HCT116 (cell line): ENCODE measurements at regions not wholly inside any gene's neighbourhood (a gene's known extent, or its start where the extent isn't known, plus 50 kb on each side); places are given as distances from the start of the nearest gene placed in this dataset.

Experiments used
- ATAC-seq: fragments of 200-7000 bp; cut with Tn5 transposase; 2 replicates; pipeline ENCODE4 v1.9.1; 2020; ENCODE audit warnings: mild to moderate bottlenecking, moderate library complexity
- BruUV-seq: library from RNA; stranded (reverse); fragments of 400-500 nt; replicated peaks from 2 replicates; lab custom pipeline; 2021; lab: Mats Ljungman, UMichigan
- CTCF ChIA-PET: fragments of 300-600 bp; sonication (Branson Sonifier 250); formaldehyde crosslinking; loops from one replicate; lab custom pipeline; 2021; ENCODE audit warnings: antibody characterized with exemption; lab: Charles Lee
- POLR2A ChIA-PET: fragments of 300-600, 350-600 bp; sonication (Branson Sonifier 250); formaldehyde crosslinking; loops from one replicate; lab custom pipeline; 2021; ENCODE audit warnings: antibody characterized with exemption; lab: Charles Lee
- RAD21 ChIA-PET, 2 experiments: fragments of 300-600 bp; sonication (Branson Sonifier 250); formaldehyde crosslinking; loops; one replicate each; lab custom pipeline; 2023; ENCODE audit warnings: low total read pairs in 2 of 2; ENCODE audit not compliant: uncharacterized antibody in 2 of 2, unreplicated experiment in 2 of 2, low non-redundant PET in 1 of 2; lab: Charles Lee
- DNase-seq: peaks from one replicate; pipeline ENCODE4 v3.0.0-alpha.2; 2010; ENCODE audit warnings: low read depth, low spot score
- H2AFZ ChIP-seq: fragments of 200-600 bp; shearing (Covaris generic), sonication (generic); 2 replicates; pipeline ENCODE4 v1.6.1; 2017; ENCODE audit warnings: low read depth, mixed run types, mixed read lengths, antibody characterized with exemption, low read length; ENCODE audit not compliant: poor library complexity, severe bottlenecking
- H3K27ac ChIP-seq: 2 replicates; pipeline ENCODE4 v1.5.1; 2012; ENCODE audit warnings: low read depth, low read length
- H3K27me3 ChIP-seq: fragments of 200-600 bp; sonication (generic); 2 replicates; pipeline ENCODE4 v1.6.1; 2016; ENCODE audit warnings: mixed run types, low read length, mixed read lengths; ENCODE audit not compliant: insufficient read depth
- H3K36me3 ChIP-seq, 2 experiments: fragments of 200-500 bp in 1 of 2; fragments of 200-600 bp in 1 of 2; sonication (Bioruptor generic) in 1 of 2; sonication (generic) in 1 of 2; 2 replicates each; pipeline versions ENCODE4 v1.5.1 to v1.6.1; 2014 to 2016; ENCODE audit warnings: low read length in 2 of 2, inconsistent platforms in 1 of 2, mixed read lengths in 1 of 2, mixed run types in 1 of 2; ENCODE audit not compliant: insufficient read depth in 2 of 2, control insufficient read depth in 1 of 2
- H3K4me1 ChIP-seq, 2 experiments: fragments of 200-600 bp in 1 of 2; sonication (generic) in 1 of 2; 2 replicates each; pipeline versions ENCODE4 v1.5.1 to v1.6.1; 2012 to 2017; ENCODE audit warnings: low read length in 2 of 2, inconsistent platforms in 1 of 2, mild to moderate bottlenecking in 1 of 2, mixed read lengths in 1 of 2, mixed run types in 1 of 2, moderate library complexity in 1 of 2; ENCODE audit not compliant: insufficient read depth in 2 of 2, control insufficient read depth in 1 of 2
- H3K4me2 ChIP-seq: fragments of 200-600 bp; sonication (generic); 2 replicates; pipeline ENCODE4 v1.6.1; 2017; ENCODE audit warnings: mixed run types, low read length, mixed read lengths
- H3K4me3 ChIP-seq, 2 experiments: fragments of 200-600 bp in 1 of 2; sonication (generic) in 1 of 2; replicated peaks in 1 of 2; 2 replicates each; pipeline ENCODE4 v1.5.1; 2011 to 2016; ENCODE audit warnings: low read length in 2 of 2, control low read depth in 1 of 2, low read depth in 1 of 2, mild to moderate bottlenecking in 1 of 2, mixed read lengths in 1 of 2, mixed run types in 1 of 2
- H3K79me2 ChIP-seq: fragments of 200-600 bp; sonication (generic); 2 replicates; pipeline ENCODE4 v1.6.1; 2017; ENCODE audit warnings: mild to moderate bottlenecking, mixed run types, low read length, moderate library complexity, mixed read lengths; ENCODE audit not compliant: insufficient read depth
- H3K9ac ChIP-seq: fragments of 200-600 bp; sonication (generic); 2 replicates; pipeline ENCODE4 v1.6.1; 2016; ENCODE audit warnings: low read length, mixed read lengths
- H3K9me2 ChIP-seq: fragments of 200-600 bp; sonication (generic), shearing (Covaris generic); 2 replicates; pipeline ENCODE4 v1.6.1; 2017; ENCODE audit warnings: mixed run types, mild to moderate bottlenecking, moderate library complexity; ENCODE audit not compliant: insufficient read depth
- H3K9me3 ChIP-seq, 2 experiments: fragments of 200-500 bp in 1 of 2; fragments of 200-600 bp in 1 of 2; sonication (Bioruptor generic) in 1 of 2; sonication (generic) in 1 of 2; 2 replicates each; pipeline ENCODE4 v1.6.1; 2014 to 2017; ENCODE audit warnings: low read length in 2 of 2, mixed read lengths in 2 of 2, inconsistent platforms in 1 of 2, low read depth in 1 of 2, mild to moderate bottlenecking in 1 of 2, mixed run types in 1 of 2, moderate library complexity in 1 of 2; ENCODE audit not compliant: control insufficient read depth in 1 of 2, insufficient read depth in 1 of 2
- H4K20me1 ChIP-seq: fragments of 200-600 bp; sonication (generic), shearing (Covaris generic); 2 replicates; pipeline ENCODE4 v1.6.1; 2017; ENCODE audit warnings: mixed run types, mild to moderate bottlenecking, moderate library complexity; ENCODE audit not compliant: insufficient read depth
- CEBPB ChIP-seq: IDR thresholded peaks from 2 replicates; pipeline ENCODE4 v1.6.1; 2012; ENCODE audit warnings: low read depth
- EGR1 ChIP-seq: IDR thresholded peaks from 2 replicates; pipeline ENCODE4 v1.6.1; 2012; ENCODE audit warnings: low read depth
- ELF1 ChIP-seq: IDR thresholded peaks from 2 replicates; pipeline ENCODE4 v1.6.1; 2012; ENCODE audit warnings: low read depth, borderline replicate concordance
- EZH2phosphoT487 ChIP-seq: fragments of 200-600 bp; IDR thresholded peaks from 2 replicates; pipeline ENCODE4 v1.6.1; 2018; ENCODE audit warnings: antibody characterized with exemption, borderline replicate concordance
- POLR2A ChIP-seq: IDR thresholded peaks from 2 replicates; pipeline ENCODE4 v1.7.0; 2011; ENCODE audit warnings: borderline replicate concordance; ENCODE audit not compliant: insufficient read depth, insufficient read length; ENCODE audit errors: extremely low read depth
- SRF ChIP-seq: IDR thresholded peaks from 2 replicates; pipeline ENCODE4 v1.6.1; 2012; ENCODE audit warnings: low read depth
- TCF7L2 ChIP-seq: IDR thresholded peaks from 2 replicates; pipeline ENCODE4 v1.7.0; 2011; ENCODE audit warnings: borderline replicate concordance, inconsistent platforms; ENCODE audit not compliant: insufficient read depth, insufficient read length; ENCODE audit errors: extremely low read depth
- YY1 ChIP-seq: IDR thresholded peaks from 2 replicates; pipeline ENCODE4 v1.6.1; 2011; ENCODE audit warnings: low read length, low read depth, moderate library complexity, mild to moderate bottlenecking; ENCODE audit not compliant: insufficient replicate concordance; ENCODE audit errors: extremely low read depth
- ZFX ChIP-seq: fragments of 450-650 bp; IDR thresholded peaks from 2 replicates; pipeline ENCODE4 v1.6.1; 2017
- ZNF274 ChIP-seq: fragments of 200-500 bp; sonication (Bioruptor generic); IDR thresholded peaks from 2 replicates; pipeline ENCODE4 v1.6.1; 2014; ENCODE audit warnings: mild to moderate bottlenecking, low read depth, low read length, inconsistent platforms
- intact Hi-C: fragments of 100-400 bp; cut with micrococcal nuclease; formaldehyde crosslinking; loops from 2 replicates; pipeline ENCODE4 v1.10.0; 2022
- TF ChIP-seq, protein P1 (sequence below): IDR thresholded peaks from 2 replicates; pipeline ENCODE4 v1.6.1; 2012; ENCODE audit warnings: low read depth
- TF ChIP-seq, protein P2 (sequence below), 3 experiments: fragments of 200-600 bp in 1 of 3; sonication (generic) in 1 of 3; IDR thresholded peaks in 2 of 3; conservative IDR thresholded peaks in 1 of 3; 2 replicates each; pipeline ENCODE4 v1.5.1; 2012 to 2017; ENCODE audit warnings: low read depth in 2 of 3, low read length in 2 of 3, antibody characterized with exemption in 1 of 3, borderline replicate concordance in 1 of 3, control low read depth in 1 of 3, mild to moderate bottlenecking in 1 of 3, mixed read lengths in 1 of 3, mixed run types in 1 of 3, moderate library complexity in 1 of 3; ENCODE audit not compliant: insufficient read depth in 1 of 3
- TF ChIP-seq, protein P3 (sequence below): IDR thresholded peaks from 2 replicates; pipeline ENCODE4 v1.6.1; 2012

DNA sequence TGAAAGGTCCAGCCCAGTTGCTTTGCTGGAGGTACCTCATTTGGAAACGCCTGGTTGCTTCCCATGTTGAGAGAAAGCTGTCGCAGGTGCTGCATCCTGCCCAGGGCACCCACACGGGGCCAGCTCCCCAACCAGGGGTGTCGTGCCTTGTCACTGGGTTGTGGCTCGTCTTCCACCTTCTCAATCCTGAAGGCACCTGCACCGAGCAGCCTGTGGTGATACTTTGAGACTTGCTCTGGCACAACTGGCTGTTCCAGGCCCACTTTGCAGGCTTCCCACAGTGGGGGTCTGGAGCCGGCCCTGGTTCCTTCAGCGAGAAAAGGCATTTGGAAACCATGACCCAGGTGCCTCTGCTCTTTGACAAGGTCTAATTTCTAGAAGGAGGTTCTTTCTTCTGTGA is 197.3 kb upstream of the PPP2R2D start:
- ATAC-seq (no peak), DNase-seq (no peak)
- H3K9me3 ChIP-seq, result no peaks in the 10 kb centered on the region
- TF ChIP-seq POLR2A (no peak), SRF (no peak), ELF1 (no peak), TCF7L2 (no peak), YY1 (no peak), ZNF274 (no peak), EGR1 (no peak), CEBPB (no peak), EZH2phosphoT487 (no peak), ZFX (no peak)
- TF ChIP-seq, protein P1, sequence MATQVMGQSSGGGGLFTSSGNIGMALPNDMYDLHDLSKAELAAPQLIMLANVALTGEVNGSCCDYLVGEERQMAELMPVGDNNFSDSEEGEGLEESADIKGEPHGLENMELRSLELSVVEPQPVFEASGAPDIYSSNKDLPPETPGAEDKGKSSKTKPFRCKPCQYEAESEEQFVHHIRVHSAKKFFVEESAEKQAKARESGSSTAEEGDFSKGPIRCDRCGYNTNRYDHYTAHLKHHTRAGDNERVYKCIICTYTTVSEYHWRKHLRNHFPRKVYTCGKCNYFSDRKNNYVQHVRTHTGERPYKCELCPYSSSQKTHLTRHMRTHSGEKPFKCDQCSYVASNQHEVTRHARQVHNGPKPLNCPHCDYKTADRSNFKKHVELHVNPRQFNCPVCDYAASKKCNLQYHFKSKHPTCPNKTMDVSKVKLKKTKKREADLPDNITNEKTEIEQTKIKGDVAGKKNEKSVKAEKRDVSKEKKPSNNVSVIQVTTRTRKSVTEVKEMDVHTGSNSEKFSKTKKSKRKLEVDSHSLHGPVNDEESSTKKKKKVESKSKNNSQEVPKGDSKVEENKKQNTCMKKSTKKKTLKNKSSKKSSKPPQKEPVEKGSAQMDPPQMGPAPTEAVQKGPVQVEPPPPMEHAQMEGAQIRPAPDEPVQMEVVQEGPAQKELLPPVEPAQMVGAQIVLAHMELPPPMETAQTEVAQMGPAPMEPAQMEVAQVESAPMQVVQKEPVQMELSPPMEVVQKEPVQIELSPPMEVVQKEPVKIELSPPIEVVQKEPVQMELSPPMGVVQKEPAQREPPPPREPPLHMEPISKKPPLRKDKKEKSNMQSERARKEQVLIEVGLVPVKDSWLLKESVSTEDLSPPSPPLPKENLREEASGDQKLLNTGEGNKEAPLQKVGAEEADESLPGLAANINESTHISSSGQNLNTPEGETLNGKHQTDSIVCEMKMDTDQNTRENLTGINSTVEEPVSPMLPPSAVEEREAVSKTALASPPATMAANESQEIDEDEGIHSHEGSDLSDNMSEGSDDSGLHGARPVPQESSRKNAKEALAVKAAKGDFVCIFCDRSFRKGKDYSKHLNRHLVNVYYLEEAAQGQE, result no peak
- TF ChIP-seq, protein P2, sequence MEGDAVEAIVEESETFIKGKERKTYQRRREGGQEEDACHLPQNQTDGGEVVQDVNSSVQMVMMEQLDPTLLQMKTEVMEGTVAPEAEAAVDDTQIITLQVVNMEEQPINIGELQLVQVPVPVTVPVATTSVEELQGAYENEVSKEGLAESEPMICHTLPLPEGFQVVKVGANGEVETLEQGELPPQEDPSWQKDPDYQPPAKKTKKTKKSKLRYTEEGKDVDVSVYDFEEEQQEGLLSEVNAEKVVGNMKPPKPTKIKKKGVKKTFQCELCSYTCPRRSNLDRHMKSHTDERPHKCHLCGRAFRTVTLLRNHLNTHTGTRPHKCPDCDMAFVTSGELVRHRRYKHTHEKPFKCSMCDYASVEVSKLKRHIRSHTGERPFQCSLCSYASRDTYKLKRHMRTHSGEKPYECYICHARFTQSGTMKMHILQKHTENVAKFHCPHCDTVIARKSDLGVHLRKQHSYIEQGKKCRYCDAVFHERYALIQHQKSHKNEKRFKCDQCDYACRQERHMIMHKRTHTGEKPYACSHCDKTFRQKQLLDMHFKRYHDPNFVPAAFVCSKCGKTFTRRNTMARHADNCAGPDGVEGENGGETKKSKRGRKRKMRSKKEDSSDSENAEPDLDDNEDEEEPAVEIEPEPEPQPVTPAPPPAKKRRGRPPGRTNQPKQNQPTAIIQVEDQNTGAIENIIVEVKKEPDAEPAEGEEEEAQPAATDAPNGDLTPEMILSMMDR (IDR thresholded peaks at IDR 0.05 in 2 of 3, conservative IDR thresholded peaks at IDR 0.05 in 1 of 3; ENCODE audit: borderline replicate concordance in 1 of 3, insufficient read depth in 1 of 3, low read depth in 2 of 3, low read length in 2 of 3), result no peak
- TF ChIP-seq, protein P3, sequence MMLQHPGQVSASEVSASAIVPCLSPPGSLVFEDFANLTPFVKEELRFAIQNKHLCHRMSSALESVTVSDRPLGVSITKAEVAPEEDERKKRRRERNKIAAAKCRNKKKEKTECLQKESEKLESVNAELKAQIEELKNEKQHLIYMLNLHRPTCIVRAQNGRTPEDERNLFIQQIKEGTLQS, result no peak
- ChIA-PET RAD21 (no interaction called here), POLR2A (no interaction called here), CTCF (no interaction called here)
- no peak overlapping the region for H3K27ac ChIP-seq
- H3K4me1 ChIP-seq, result no peaks in the 10 kb centered on the region
- H2AFZ ChIP-seq, result no peak overlapping the region
- no peaks in the 10 kb centered on the region for H3K27me3 ChIP-seq
- no peak overlapping the region for H3K4me3 ChIP-seq
- no peaks in the 10 kb centered on the region for H4K20me1 ChIP-seq
- H3K36me3 ChIP-seq, result no peaks in the 10 kb centered on the region
- BruUV-seq, result no TSS peak
- H3K79me2 ChIP-seq, result no peaks in the 10 kb centered on the region
- H3K9me2 ChIP-seq, result no peaks in the 10 kb centered on the region
- no peak overlapping the region for H3K9ac ChIP-seq
- no peak overlapping the region for H3K4me2 ChIP-seq
- intact Hi-C loops, result no loop called here
